K562 (cell line): ENCODE measurements at regions not wholly inside any gene's neighbourhood (a gene's known extent, or its start where the extent isn't known, plus 50 kb on each side); places are given as distances from the start of the nearest gene placed in this dataset.

Source experiments
- ATAC-seq: fragments of 200-7000 bp; cut with Tn5 transposase; 3 replicates; pipeline ENCODE4 v1.9.1; 2020; ENCODE audit warnings: moderate library complexity
- BruUV-seq: library from RNA; stranded (reverse); fragments of 400-500 nt; replicated peaks from 2 replicates; lab custom pipeline; 2021; lab: Mats Ljungman, UMichigan
- CTCF ChIA-PET: fragments of 300-600 bp; formaldehyde crosslinking; extraction: SDS; loops from one replicate; lab custom pipeline; 2021; ENCODE audit warnings: low intra/inter-chr PET ratio; lab: Yijun Ruan, JAX
- POLR2A ChIA-PET: fragments of 300-600, 350-650 bp; sonication (Branson Sonifier 250); formaldehyde crosslinking; extraction: SDS; loops from one replicate; lab custom pipeline; 2021; ENCODE audit warnings: antibody characterized with exemption, inconsistent platforms; lab: Yijun Ruan, JAX
- DNase-seq, 4 experiments: peaks; one replicate each; pipeline versions ENCODE4 v3.0.0 to v3.0.0-alpha.2; 2011 to 2018; ENCODE audit warnings: low spot score in 3 of 4, mixed read lengths in 3 of 4; ENCODE audit errors: extremely low read depth in 1 of 4
- FAIRE-seq: peaks from 2 replicates; lab custom pipeline; 2011; peaks lifted over from hg19 to GRCh38; lab: Jason Lieb, UNC
- H2AFZ ChIP-seq: 2 replicates; pipeline ENCODE4 v1.6.0; 2011; ENCODE audit warnings: low read depth, low read length, control low read depth, inconsistent platforms
- H3K27ac ChIP-seq: fragments of 200-600 bp; 3 replicates; pipeline ENCODE4 v1.8.0; 2011; ENCODE audit warnings: low read depth, mild to moderate bottlenecking, control low read depth, inconsistent platforms, low read length, moderate library complexity, mixed read lengths; ENCODE audit errors: extremely low read depth
- H3K27me3 ChIP-seq, 2 experiments: fragments of 300-600 bp in 1 of 2; 2 replicates in 1 of 2; 3 replicates in 1 of 2; pipeline versions ENCODE4 v1.6.0 to v1.8.0; 2011; ENCODE audit warnings: inconsistent platforms in 2 of 2, low read length in 2 of 2, mild to moderate bottlenecking in 1 of 2, mixed read lengths in 1 of 2, moderate library complexity in 1 of 2; ENCODE audit not compliant: control insufficient read depth in 2 of 2, insufficient read depth in 2 of 2
- H3K36me3 ChIP-seq: fragments of 300-600 bp; 3 replicates; pipeline ENCODE4 v1.8.0; 2011; ENCODE audit warnings: mild to moderate bottlenecking, low read length, inconsistent platforms; ENCODE audit not compliant: control insufficient read depth, insufficient read depth
- H3K4me1 ChIP-seq, 2 experiments: fragments of 200-600 bp in 1 of 2; replicated peaks in 1 of 2; 2 replicates in 1 of 2; 3 replicates in 1 of 2; pipeline versions ENCODE4 v1.5.1 to v1.8.0; 2011; ENCODE audit warnings: inconsistent platforms in 2 of 2, low read length in 2 of 2, mild to moderate bottlenecking in 1 of 2, mixed read lengths in 1 of 2, moderate library complexity in 1 of 2; ENCODE audit not compliant: control insufficient read depth in 2 of 2, insufficient read depth in 2 of 2
- H3K4me2 ChIP-seq: 2 replicates; pipeline ENCODE4 v1.6.1; 2011; ENCODE audit warnings: low read length, control low read depth, inconsistent platforms, mixed read lengths; ENCODE audit not compliant: insufficient read depth
- H3K4me3 ChIP-seq: fragments of 200-600 bp; sonication (generic), shearing (Covaris generic); 2 replicates; pipeline ENCODE4 v1.5.1; 2016; ENCODE audit warnings: control low read depth, inconsistent platforms
- H3K79me2 ChIP-seq: fragments of 200-600 bp; 3 replicates; pipeline ENCODE4 v1.8.0; 2011; ENCODE audit warnings: low read length, inconsistent platforms; ENCODE audit not compliant: control insufficient read depth, insufficient read depth
- H3K9ac ChIP-seq, 2 experiments: 2 replicates each; pipeline versions ENCODE4 v1.6.0 to v1.6.1; 2011; ENCODE audit warnings: low read depth in 2 of 2, low read length in 2 of 2, control low read depth in 1 of 2, inconsistent platforms in 1 of 2, mild to moderate bottlenecking in 1 of 2, mixed read lengths in 1 of 2; ENCODE audit not compliant: insufficient read depth in 1 of 2
- H3K9me1 ChIP-seq: one replicate; pipeline ENCODE4 v1.6.0; 2011; ENCODE audit warnings: inconsistent platforms, mild to moderate bottlenecking, low read length, moderate library complexity; ENCODE audit not compliant: control insufficient read depth, insufficient read depth
- H3K9me3 ChIP-seq: replicated peaks from 2 replicates; pipeline ENCODE4 v1.5.1; 2011; ENCODE audit warnings: low read depth, low read length, inconsistent platforms; ENCODE audit not compliant: control insufficient read depth, insufficient read depth
- H4K20me1 ChIP-seq: replicated peaks from 2 replicates; pipeline ENCODE4 v1.6.1; 2011; ENCODE audit warnings: low read length, inconsistent platforms, mixed read lengths; ENCODE audit not compliant: control insufficient read depth, insufficient read depth
- CC2D1A ChIP-seq: fragments of 450-650 bp; IDR thresholded peaks from 2 replicates; pipeline ENCODE4 v1.6.1; 2017; ENCODE audit warnings: mild to moderate bottlenecking
- CREB1 ChIP-seq, 2 experiments: sonication (generic) in 1 of 2; formaldehyde crosslinking in 1 of 2; IDR thresholded peaks; 2 replicates each; pipeline versions ENCODE4 v1.6.1 to v1.8.0; 2012 to 2022; ENCODE audit warnings: inconsistent platforms in 1 of 2, mild to moderate bottlenecking in 1 of 2, missing genetic modification reagents in 1 of 2, moderate library complexity in 1 of 2
- E2F3 ChIP-seq: fragments of 250-450 bp; sonication (Bioruptor Pico); IDR thresholded peaks from 2 replicates; pipeline ENCODE4 v1.4.0; 2020; ENCODE audit warnings: mild to moderate bottlenecking
- ELK3 ChIP-seq: fragments of 450-650 bp; formaldehyde crosslinking; IDR thresholded peaks from 2 replicates; pipeline ENCODE4 v1.4.0; 2020; ENCODE audit warnings: mild to moderate bottlenecking
- EWSR1 ChIP-seq: fragments of 450-650 bp; IDR thresholded peaks from 2 replicates; pipeline ENCODE4 v1.6.1; 2018; ENCODE audit warnings: borderline replicate concordance, mild to moderate bottlenecking, low read depth, moderate library complexity; ENCODE audit not compliant: partially characterized antibody
- FOXJ3 ChIP-seq: sonication (generic); formaldehyde crosslinking; IDR thresholded peaks from 2 replicates; pipeline ENCODE4 v1.4.0; 2020; ENCODE audit warnings: mild to moderate bottlenecking, missing genetic modification reagents
- GTF2A2 ChIP-seq: IDR thresholded peaks from 2 replicates; pipeline ENCODE4 v1.6.1; 2016; ENCODE audit warnings: mild to moderate bottlenecking, missing genetic modification characterization, missing compliant biosample characterization
- HDAC1 ChIP-seq, 2 experiments: fragments of 450-650 bp; IDR thresholded peaks; 2 replicates each; pipeline ENCODE4 v1.6.1; 2016 to 2017; ENCODE audit warnings: inconsistent platforms in 1 of 2, mild to moderate bottlenecking in 1 of 2, moderate library complexity in 1 of 2
- HDAC3 ChIP-seq: fragments of 450-650 bp; IDR thresholded peaks from 2 replicates; pipeline ENCODE4 v1.6.1; 2018; ENCODE audit warnings: borderline replicate concordance, mild to moderate bottlenecking, moderate library complexity; ENCODE audit not compliant: partially characterized antibody
- NCOR1 ChIP-seq: fragments of 450-650 bp; IDR thresholded peaks from 2 replicates; pipeline ENCODE4 v1.6.1; 2016; ENCODE audit warnings: mild to moderate bottlenecking, moderate library complexity
- NFE2L1 ChIP-seq: fragments of 450-650 bp; IDR thresholded peaks from 2 replicates; pipeline ENCODE4 v1.6.1; 2016; ENCODE audit warnings: missing genetic modification characterization, low read depth, mild to moderate bottlenecking, missing compliant biosample characterization, moderate library complexity, borderline replicate concordance
- PREB ChIP-seq: sonication (generic); formaldehyde crosslinking; IDR thresholded peaks from 2 replicates; pipeline ENCODE4 v1.8.1; 2023; ENCODE audit warnings: mild to moderate bottlenecking, missing genetic modification reagents
- SMAD2 ChIP-seq: fragments of 150-350 bp; IDR thresholded peaks from 2 replicates; pipeline ENCODE4 v1.6.1; 2014; ENCODE audit warnings: low read depth, mild to moderate bottlenecking, low read length
- SOX6 ChIP-seq: fragments of 450-650 bp; IDR thresholded peaks from 2 replicates; pipeline ENCODE4 v1.6.1; 2014; ENCODE audit warnings: mild to moderate bottlenecking
- TAF9B ChIP-seq: fragments of 450-650 bp; IDR thresholded peaks from 2 replicates; pipeline ENCODE4 v1.6.1; 2018; ENCODE audit warnings: mild to moderate bottlenecking; ENCODE audit not compliant: partially characterized antibody
- THAP7 ChIP-seq: fragments of 250-450 bp; sonication (Bioruptor Pico); IDR thresholded peaks from 2 replicates; pipeline ENCODE4 v1.5.0; 2021
- ZNF175 ChIP-seq: fragments of 200-800 bp; sonication (Bioruptor generic); IDR thresholded peaks from 2 replicates; pipeline ENCODE4 v1.6.1; 2016; ENCODE audit warnings: low read depth, mild to moderate bottlenecking, missing genetic modification characterization, missing compliant biosample characterization
- ZNF212 ChIP-seq: fragments of 450-650 bp; formaldehyde crosslinking; IDR thresholded peaks from 2 replicates; pipeline ENCODE4 v1.4.0; 2020; ENCODE audit warnings: mild to moderate bottlenecking
- ZNF561 ChIP-seq: fragments of 450-650 bp; formaldehyde crosslinking; conservative IDR thresholded peaks from 2 replicates; pipeline ENCODE4 v1.4.0; 2020; ENCODE audit warnings: mild to moderate bottlenecking, moderate library complexity
- ZNF740 ChIP-seq, 3 experiments: fragments of 200-800 bp in 1 of 3; sonication (Bioruptor generic) in 1 of 3; sonication (generic) in 1 of 3; formaldehyde crosslinking in 1 of 3; IDR thresholded peaks; 2 replicates each; pipeline versions ENCODE4 v1.6.1 to v1.8.0; 2016 to 2022; ENCODE audit warnings: mild to moderate bottlenecking in 2 of 3, missing compliant biosample characterization in 2 of 3, missing genetic modification characterization in 2 of 3, missing genetic modification reagents in 1 of 3
- WGBS: fragments of 100-300 bp; shearing (Covaris generic); methylation state at CpG from one replicate; pipeline ENCODE4 v1.1.6; 2016; ENCODE audit warnings: low coverage, mixed read lengths; ENCODE audit not compliant: insufficient coverage; ENCODE audit errors: missing lambda C conversion rate; 5-methylcytosine and 5-hydroxymethylcytosine counted together
- in situ Hi-C: fragments of 300-500 bp; cut with MboI; formaldehyde crosslinking; loops from 4 replicates; pipeline ENCODE4 v1.15.0; 2018; ENCODE audit warnings: inconsistent platforms, mixed read lengths
- intact Hi-C: fragments of 100-400 bp; cut with micrococcal nuclease; formaldehyde crosslinking; loops from 2 replicates; pipeline ENCODE4 v1.14.2; 2022

GRCh38 chr14:98682726-98683125 is 589.3 kb downstream of the BCL11B start:
- DNase-seq (no peak), ATAC-seq (no peak), FAIRE-seq (no peak)
- H3K4me1 ChIP-seq: no peaks in the 10 kb centered on the region
- intact Hi-C loops (no loop called here), in situ Hi-C loops (no loop called here)
- TF ChIP-seq TAF9B: no peak
- TF ChIP-seq NCOR1: no peak
- no peak for TF ChIP-seq E2F3 (CRISPR knock-in tag)
- TF ChIP-seq SOX6: no peak
- no peak for TF ChIP-seq ZNF740 (CRISPR knock-in tag; IDR thresholded peaks at IDR 0.05)
- TF ChIP-seq ZNF740 (tag; IDR thresholded peaks at IDR 0.05): no peak
- TF ChIP-seq EWSR1: no peak
- no peak for TF ChIP-seq ZNF561 (CRISPR knock-in tag)
- TF ChIP-seq GTF2A2 (tag): no peak
- no peak for TF ChIP-seq HDAC3
- no peak for TF ChIP-seq FOXJ3 (CRISPR knock-in tag)
- no peak for TF ChIP-seq CC2D1A
- no peak for TF ChIP-seq THAP7
- TF ChIP-seq ELK3 (CRISPR knock-in tag): no peak
- no peak for TF ChIP-seq SMAD2
- no peak for TF ChIP-seq ZNF212
- TF ChIP-seq NFE2L1 (tag): no peak
- TF ChIP-seq HDAC1 (IDR thresholded peaks at IDR 0.05): no peak
- no peak for TF ChIP-seq PREB
- no peak for TF ChIP-seq CREB1 (IDR thresholded peaks at IDR 0.05)
- TF ChIP-seq CREB1 (CRISPR knock-in tag; IDR thresholded peaks at IDR 0.05): no peak
- no peak for TF ChIP-seq ZNF175 (CRISPR knock-in tag)
- no peak overlapping the region for H3K4me3 ChIP-seq
- no peak overlapping the region for H2AFZ ChIP-seq
- H3K9me1 ChIP-seq: no peaks in the 10 kb centered on the region
- H4K20me1 ChIP-seq: no peaks in the 10 kb centered on the region
- ChIA-PET CTCF (no interaction called here), POLR2A (no interaction called here)
- H3K27me3 ChIP-seq: no peaks in the 10 kb centered on the region
- no peaks in the 10 kb centered on the region for H3K79me2 ChIP-seq
- BruUV-seq: no TSS peak
- no peaks in the 10 kb centered on the region for H3K9me3 ChIP-seq
- H3K4me2 ChIP-seq: no peak overlapping the region
- no peak overlapping the region for H3K27ac ChIP-seq
- 0% methylated on average over 2 of the region's 2 CpGs for WGBS
- H3K9ac ChIP-seq: no peak overlapping the region
- H3K36me3 ChIP-seq: no peaks in the 10 kb centered on the region
